ENCODE measurements at regions not wholly inside any gene's neighbourhood (a gene's known extent, or its start where the extent isn't known, plus 50 kb on each side); places are given as distances from the start of the nearest gene placed in this dataset.

DNA sequence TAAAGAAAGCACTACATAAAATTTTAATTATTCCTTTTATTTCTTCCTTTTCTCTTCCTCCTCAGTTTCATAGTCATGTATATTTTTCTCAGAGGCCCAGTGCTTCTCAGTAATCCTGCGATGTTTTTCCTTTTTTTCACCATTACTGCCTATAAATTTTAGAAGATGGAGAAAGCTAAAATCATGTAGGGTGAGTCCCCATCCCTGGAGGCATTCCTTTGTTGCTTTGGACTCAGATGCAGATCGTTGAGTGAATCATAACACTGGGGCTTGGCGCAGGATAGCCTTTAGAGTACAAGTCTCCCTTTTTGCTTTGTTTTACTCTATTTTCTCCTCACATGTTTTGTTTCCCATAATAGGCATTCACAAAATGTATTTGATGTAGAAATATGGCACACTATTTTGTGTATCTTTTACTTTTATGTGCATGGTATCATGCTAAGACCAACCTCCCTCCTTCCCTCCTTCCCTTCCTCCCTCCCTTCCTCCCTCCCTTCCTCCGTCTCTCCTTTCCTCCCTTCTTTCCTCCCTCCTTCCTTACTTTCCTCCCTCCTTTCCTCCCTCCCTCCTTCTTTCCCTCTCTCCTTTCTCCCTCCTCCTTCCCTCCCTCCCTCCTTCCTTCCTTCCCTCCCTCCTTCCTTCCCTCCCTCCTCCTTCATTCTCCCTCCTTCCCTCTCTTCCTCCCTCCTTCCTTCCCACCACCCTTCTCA, 72.4 kb downstream of the NUDT12 start:
- H3K27ac ChIP-seq (ENCODE audit: low read depth, low read length), result no peak overlapping the region
- H3K27ac Mint-ChIP-seq (ENCODE audit: unreplicated experiment), result no peak overlapping the region
- H3K27me3 ChIP-seq (ENCODE audit: insufficient read depth, low read length), result no peaks in the 10 kb centered on the region
- no peak overlapping the region for H2AFZ ChIP-seq (ENCODE audit: low read depth, low read length)
- H3K36me3 ChIP-seq (ENCODE audit: insufficient read depth, low read length), result no peaks in the 10 kb centered on the region
- no peaks in the 10 kb centered on the region for H3K27me3 Mint-ChIP-seq (ENCODE audit: low read depth, unreplicated experiment)
- H3K4me3 ChIP-seq (ENCODE audit: insufficient read depth, low read depth, low read length), result no peak overlapping the region
- no peaks in the 10 kb centered on the region for H3K79me2 ChIP-seq (ENCODE audit: insufficient read depth, low read length)
- FAIRE-seq, result no peak
- no peaks in the 10 kb centered on the region for H3K9me3 ChIP-seq (ENCODE audit: insufficient read depth, low read depth, low read length)
- no peak for DNase-seq (ENCODE audit: low read depth)
- no peak overlapping the region for H3K9ac ChIP-seq (ENCODE audit: low read length)
- no peaks in the 10 kb centered on the region for H3K36me3 Mint-ChIP-seq (ENCODE audit: low read depth, unreplicated experiment)
- no peaks in the 10 kb centered on the region for H4K20me1 ChIP-seq (ENCODE audit: insufficient read depth, low read length)
- no peaks in the 10 kb centered on the region for H3K4me1 ChIP-seq (ENCODE audit: insufficient read depth, low read length)
- no peak overlapping the region for H3K4me2 ChIP-seq (ENCODE audit: low read length)
- no peaks in the 10 kb centered on the region for H3K9me3 Mint-ChIP-seq (ENCODE audit: unreplicated experiment)
- H3K4me3 Mint-ChIP-seq (ENCODE audit: unreplicated experiment), result no peak overlapping the region
- TF ChIP-seq EZH2 (IDR thresholded peaks at IDR 0.05; ENCODE audit: insufficient read depth, low read length) (no peak), CTCF (IDR thresholded peaks at IDR 0.05; ENCODE audit: insufficient read depth, low read depth, low read length) (no peak)
- H3K4me1 Mint-ChIP-seq (ENCODE audit: low read depth, unreplicated experiment), result peaks cover 3% of the 10 kb centered on the region

GRCh38 chr5:103489307-103489706, 73.3 kb downstream of the NUDT12 start:
- no peak overlapping the region for H3K4me2 ChIP-seq (ENCODE audit: low read length)
- H3K27me3 Mint-ChIP-seq (ENCODE audit: low read depth, unreplicated experiment), result no peaks in the 10 kb centered on the region

More at GRCh38 chr5:103489307-103489706, 73.3 kb downstream of the NUDT12 start:
- no peak overlapping the region for H3K27ac ChIP-seq (ENCODE audit: low read depth, low read length)
- no peaks in the 10 kb centered on the region for H3K27me3 ChIP-seq (ENCODE audit: insufficient read depth, low read length)
- FAIRE-seq, result no peak
- H3K4me3 Mint-ChIP-seq (ENCODE audit: unreplicated experiment), result no peak overlapping the region
- H3K4me3 ChIP-seq (ENCODE audit: insufficient read depth, low read depth, low read length), result no peak overlapping the region
- no peaks in the 10 kb centered on the region for H4K20me1 ChIP-seq (ENCODE audit: insufficient read depth, low read length)
- H2AFZ ChIP-seq (ENCODE audit: low read depth, low read length), result no peak overlapping the region
- H3K9me3 ChIP-seq (ENCODE audit: insufficient read depth, low read depth, low read length), result no peaks in the 10 kb centered on the region
- H3K36me3 Mint-ChIP-seq (ENCODE audit: low read depth, unreplicated experiment), result no peaks in the 10 kb centered on the region
- H3K79me2 ChIP-seq (ENCODE audit: insufficient read depth, low read length), result no peaks in the 10 kb centered on the region
- no peaks in the 10 kb centered on the region for H3K36me3 ChIP-seq (ENCODE audit: insufficient read depth, low read length)
- no peaks in the 10 kb centered on the region for H3K9me3 Mint-ChIP-seq (ENCODE audit: unreplicated experiment)
- no peak for TF ChIP-seq CTCF (IDR thresholded peaks at IDR 0.05; ENCODE audit: insufficient read depth, low read depth, low read length)
- TF ChIP-seq EZH2 (IDR thresholded peaks at IDR 0.05; ENCODE audit: insufficient read depth, low read length), result no peak
- H3K9ac ChIP-seq (ENCODE audit: low read length), result no peak overlapping the region
- peaks cover 3% of the 10 kb centered on the region for H3K4me1 Mint-ChIP-seq (ENCODE audit: low read depth, unreplicated experiment)
- DNase-seq (ENCODE audit: low read depth), result no peak
- no peak overlapping the region for H3K27ac Mint-ChIP-seq (ENCODE audit: unreplicated experiment)
- no peaks in the 10 kb centered on the region for H3K4me1 ChIP-seq (ENCODE audit: insufficient read depth, low read length)

Data from astrocyte (in vitro differentiated cells and primary cell).